GM10248 (cell line): ENCODE measurements at regions not wholly inside any gene's neighbourhood (a gene's known extent, or its start where the extent isn't known, plus 50 kb on each side); places are given as distances from the start of the nearest gene placed in this dataset.

ENCODE experiments used
- CTCF ChIA-PET: fragments of 300-600 bp; sonication (Branson Sonifier 250); formaldehyde crosslinking; extraction: SDS; loops from one replicate; lab custom pipeline; 2021; ENCODE audit warnings: antibody characterized with exemption; lab: Yijun Ruan, JAX
- POLR2A ChIA-PET: fragments of 350-650 bp; sonication (Branson Sonifier 250); formaldehyde crosslinking; extraction: SDS; loops from one replicate; lab custom pipeline; 2020; ENCODE audit warnings: antibody characterized with exemption; lab: Yijun Ruan, JAX
- DNase-seq: peaks from one replicate; pipeline ENCODE4 v3.0.0; 2012; ENCODE audit errors: extremely low spot score
- TF ChIP-seq, protein P1 (sequence below): IDR thresholded peaks from 2 replicates; pipeline ENCODE4 v1.5.1; 2012; ENCODE audit warnings: mild to moderate bottlenecking, low read depth; ENCODE audit errors: extremely low read depth, missing control alignments, control extremely low read depth

DNA sequence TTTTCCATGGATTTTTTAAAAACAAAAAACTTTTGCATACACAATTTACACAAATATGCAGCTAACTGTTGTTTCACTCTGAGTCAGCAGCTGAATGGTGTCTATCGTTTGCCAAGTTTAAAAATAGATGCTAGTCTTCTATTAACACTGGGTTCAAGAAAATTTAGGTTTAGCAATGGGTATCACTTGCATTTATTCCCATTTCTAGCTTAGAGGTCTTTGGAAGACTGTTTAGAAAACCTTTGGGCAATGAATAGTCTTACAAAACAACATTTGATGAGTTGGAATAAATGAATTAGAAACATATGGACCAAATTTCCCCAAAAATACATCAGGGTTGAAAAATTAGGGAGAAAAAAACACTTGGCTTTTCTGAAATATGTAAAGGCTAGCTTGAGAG lies 165.8 kb downstream of the LYPLAL1 start:
- CTCF ChIA-PET, result interaction anchor here (1.4 to 1.7 kb wide), 3 partner anchors 9 to 46 kb away, joined by 4 to 7 read pairs (median 6); no protein-coding TSS in a partner anchor

DNA sequence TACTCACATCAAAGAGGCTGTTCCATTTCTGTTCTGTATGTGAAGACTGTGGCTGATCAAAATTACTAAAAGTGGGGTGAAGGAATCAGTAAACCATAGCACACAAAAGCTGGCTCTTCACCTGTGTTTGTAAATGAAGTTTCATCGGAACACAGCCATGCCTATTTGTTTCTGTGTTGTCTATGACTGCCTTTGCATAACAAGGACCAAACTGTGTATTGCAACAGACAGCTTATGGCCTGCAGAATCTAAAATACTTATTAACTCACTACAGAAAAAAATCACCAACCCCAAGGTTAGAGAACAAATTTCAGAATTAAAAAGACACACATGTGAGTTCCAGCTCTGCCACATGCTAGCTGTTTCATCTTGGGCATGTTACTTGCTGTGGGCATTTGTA lies 163.9 kb downstream of the LYPLAL1 start:
- POLR2A ChIA-PET, result no interaction called here

More for the DNA sequence above, 165.8 kb downstream of the LYPLAL1 start:
- DNase-seq, result no peak
- POLR2A ChIA-PET, result no interaction called here
- TF ChIP-seq, protein P1, sequence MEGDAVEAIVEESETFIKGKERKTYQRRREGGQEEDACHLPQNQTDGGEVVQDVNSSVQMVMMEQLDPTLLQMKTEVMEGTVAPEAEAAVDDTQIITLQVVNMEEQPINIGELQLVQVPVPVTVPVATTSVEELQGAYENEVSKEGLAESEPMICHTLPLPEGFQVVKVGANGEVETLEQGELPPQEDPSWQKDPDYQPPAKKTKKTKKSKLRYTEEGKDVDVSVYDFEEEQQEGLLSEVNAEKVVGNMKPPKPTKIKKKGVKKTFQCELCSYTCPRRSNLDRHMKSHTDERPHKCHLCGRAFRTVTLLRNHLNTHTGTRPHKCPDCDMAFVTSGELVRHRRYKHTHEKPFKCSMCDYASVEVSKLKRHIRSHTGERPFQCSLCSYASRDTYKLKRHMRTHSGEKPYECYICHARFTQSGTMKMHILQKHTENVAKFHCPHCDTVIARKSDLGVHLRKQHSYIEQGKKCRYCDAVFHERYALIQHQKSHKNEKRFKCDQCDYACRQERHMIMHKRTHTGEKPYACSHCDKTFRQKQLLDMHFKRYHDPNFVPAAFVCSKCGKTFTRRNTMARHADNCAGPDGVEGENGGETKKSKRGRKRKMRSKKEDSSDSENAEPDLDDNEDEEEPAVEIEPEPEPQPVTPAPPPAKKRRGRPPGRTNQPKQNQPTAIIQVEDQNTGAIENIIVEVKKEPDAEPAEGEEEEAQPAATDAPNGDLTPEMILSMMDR, result no peak

DNA sequence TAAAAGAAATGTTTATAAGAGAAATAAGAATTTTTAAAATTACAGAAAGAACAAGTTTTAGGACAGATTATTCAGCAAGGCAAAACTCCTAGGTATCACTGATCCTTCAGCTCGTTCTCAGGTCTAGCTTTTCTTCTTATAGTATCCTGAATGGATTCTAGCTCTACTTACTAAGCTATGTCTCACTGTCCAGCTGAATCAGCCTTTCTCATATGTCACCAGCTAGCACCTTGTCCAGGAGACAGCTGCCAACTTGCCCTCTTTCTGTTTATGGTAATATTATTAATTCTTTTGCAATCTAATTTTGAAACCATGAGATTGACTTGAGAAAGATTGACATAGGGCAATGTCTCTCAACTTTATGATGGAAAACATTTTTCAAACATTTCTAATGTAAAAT lies 159.9 kb downstream of the LYPLAL1 start:
- CTCF ChIA-PET, result interaction anchor here (1.1 to 1.4 kb wide), 2 partner anchors 15 to 31 kb away, joined by 3 read pairs; no protein-coding TSS in a partner anchor
- DNase-seq, result no peak
- TF ChIP-seq, protein P1, result no peak
- POLR2A ChIA-PET, result no interaction called here

More for the DNA sequence above, 163.9 kb downstream of the LYPLAL1 start:
- CTCF ChIA-PET, result no interaction called here
- no peak for DNase-seq
- TF ChIP-seq, protein P1, result no peak

DNA sequence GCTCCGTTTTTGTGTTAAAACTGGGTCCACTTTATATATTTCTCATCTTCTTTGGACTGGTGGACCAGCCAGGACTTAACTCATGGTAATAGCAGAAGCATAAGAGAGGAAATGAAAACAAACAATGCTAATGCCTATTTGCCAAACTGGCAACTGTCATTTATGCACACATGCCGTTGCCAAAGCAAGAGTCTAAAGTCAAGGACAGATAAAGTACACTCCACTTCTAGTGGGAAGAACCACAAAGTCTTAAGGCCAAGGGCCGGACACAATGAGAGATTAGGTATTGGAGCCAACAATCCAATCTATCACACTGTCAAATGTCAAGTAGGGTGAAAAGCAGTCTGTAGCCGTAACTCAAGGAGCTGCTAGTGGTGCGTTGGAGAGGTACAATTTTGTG lies 157.7 kb downstream of the LYPLAL1 start:
- TF ChIP-seq, protein P1, result no peak
- POLR2A ChIA-PET, result no interaction called here
- CTCF ChIA-PET, result interaction anchor here (1.6 to 1.7 kb wide), 2 partner anchors 10 to 17 kb away, joined by 5 read pairs; no protein-coding TSS in a partner anchor
- no peak for DNase-seq

DNA sequence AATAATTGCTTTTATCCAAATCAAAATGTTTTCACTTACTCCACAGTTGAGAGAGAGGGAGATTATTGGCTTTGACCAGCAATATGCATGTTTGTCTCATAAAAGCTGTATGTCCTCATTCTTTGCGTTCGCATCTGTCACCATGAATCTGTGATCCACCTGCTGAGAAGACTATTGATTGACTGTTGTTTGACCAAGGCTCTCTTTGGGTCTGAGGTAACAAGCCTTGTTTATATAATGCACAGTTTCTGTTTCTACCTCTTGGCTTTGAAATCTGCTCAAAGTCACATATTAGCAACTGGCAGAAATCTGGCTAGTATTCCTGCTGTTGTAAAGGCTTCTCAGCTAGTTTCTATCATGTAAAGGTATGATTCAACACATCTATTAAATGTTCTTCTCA lies 157.0 kb downstream of the LYPLAL1 start:
- POLR2A ChIA-PET, result no interaction called here

DNA sequence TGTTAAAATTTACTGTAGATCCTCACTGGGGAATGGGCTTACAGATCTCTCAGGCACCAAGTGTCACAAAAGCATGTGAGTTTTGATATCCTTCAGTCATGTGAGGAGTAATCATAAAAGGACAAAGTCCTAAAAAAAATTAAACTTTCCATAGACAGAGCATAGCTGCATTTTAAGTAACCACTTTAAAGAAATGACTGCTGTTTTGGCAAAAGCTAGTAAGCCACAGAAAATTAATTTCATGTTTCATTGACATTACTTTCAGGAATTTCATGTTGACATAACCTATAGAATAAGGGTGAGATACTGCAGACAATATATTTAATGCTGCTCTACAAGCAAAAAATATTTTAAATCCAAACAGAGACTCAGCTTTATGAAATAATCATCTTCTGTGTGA lies 156.3 kb downstream of the LYPLAL1 start:
- TF ChIP-seq, protein P1, result no peak
- CTCF ChIA-PET, result interaction anchor here (1.0 to 1.7 kb wide), 5 partner anchors 12 to 38 kb away, joined by 3 to 5 read pairs (median 3); no protein-coding TSS in a partner anchor
- no peak for DNase-seq
- POLR2A ChIA-PET, result no interaction called here

More for the DNA sequence above, 157.0 kb downstream of the LYPLAL1 start:
- no peak for DNase-seq
- TF ChIP-seq, protein P1, result no peak
- CTCF ChIA-PET, result interaction anchor here (1.0 to 1.7 kb wide), 4 partner anchors 11 to 39 kb away, joined by 3 to 5 read pairs (median 4); no protein-coding TSS in a partner anchor

DNA sequence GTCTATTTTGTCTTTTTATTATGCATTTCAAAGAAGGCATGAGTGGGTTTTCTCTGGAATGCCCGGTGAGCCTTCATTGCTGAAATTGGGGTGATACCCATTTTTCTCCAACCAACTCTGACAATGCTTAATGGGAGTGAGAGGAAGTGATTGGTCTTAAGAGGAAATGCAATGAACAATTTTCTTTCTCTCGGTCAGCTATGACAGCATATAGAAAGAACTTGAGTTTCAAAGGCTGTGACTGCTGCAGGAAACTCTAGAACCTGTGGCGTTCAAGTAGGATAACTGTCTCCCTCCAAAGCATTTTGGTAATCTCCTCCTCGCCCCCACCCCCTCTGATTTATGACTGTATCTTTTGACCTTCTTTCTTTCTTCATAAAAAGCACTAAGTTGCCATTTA lies 155.9 kb downstream of the LYPLAL1 start:
- ChIA-PET CTCF (interaction anchor here (1.0 to 1.7 kb wide), 4 partner anchors 12 to 23 kb away, joined by 3 to 5 read pairs (median 4); no protein-coding TSS in a partner anchor), POLR2A (no interaction called here)
- no peak for DNase-seq
- TF ChIP-seq, protein P1, result no peak
